Upper lobe of left lung (tissue), 4 donors: ENCODE measurements at regions not wholly inside any gene's neighbourhood (a gene's known extent, or its start where the extent isn't known, plus 50 kb on each side); places are given as distances from the start of the nearest gene placed in this dataset.

ENCODE experiments used
- POLR2A ChIP-seq, 4 donors: fragments of 450-650 bp; IDR thresholded peaks; one replicate each; pipeline ENCODE4 v1.5.1; 2016 to 2017; ENCODE audit warnings: antibody characterized with exemption in 4 of 4, mild to moderate bottlenecking in 2 of 4
- TF ChIP-seq, protein P1 (sequence below), 6 experiments: fragments of 450-650 bp in 4 of 6; fragments of 200-600 bp in 2 of 6; sonication (generic) in 2 of 6; IDR thresholded peaks; one replicate each; pipeline ENCODE4 v1.5.1; 2016 to 2019; ENCODE audit warnings: antibody characterized with exemption in 6 of 6

DNA sequence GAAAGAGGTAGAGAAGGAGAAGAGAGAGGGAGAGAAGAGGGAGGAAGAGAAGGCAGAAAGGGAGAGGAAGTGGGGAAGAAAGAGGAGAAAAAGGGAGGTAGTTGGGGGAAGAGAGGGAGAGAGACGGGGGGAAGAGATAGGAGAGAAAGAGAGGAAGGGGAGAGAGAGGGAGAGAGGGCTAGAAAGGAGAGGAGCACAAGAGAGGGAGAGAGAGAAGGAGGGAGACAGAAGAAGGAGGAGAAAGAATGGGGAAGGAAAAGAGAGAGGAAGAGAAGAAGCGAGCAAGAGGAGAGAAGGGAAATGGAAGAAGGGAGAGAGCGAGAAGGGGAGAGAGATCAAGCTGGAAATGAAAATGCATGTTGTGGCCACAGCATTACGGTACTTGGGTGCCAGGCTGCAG is 1368.4 kb upstream of the TMEM132C start:
- TF ChIP-seq, protein P1, sequence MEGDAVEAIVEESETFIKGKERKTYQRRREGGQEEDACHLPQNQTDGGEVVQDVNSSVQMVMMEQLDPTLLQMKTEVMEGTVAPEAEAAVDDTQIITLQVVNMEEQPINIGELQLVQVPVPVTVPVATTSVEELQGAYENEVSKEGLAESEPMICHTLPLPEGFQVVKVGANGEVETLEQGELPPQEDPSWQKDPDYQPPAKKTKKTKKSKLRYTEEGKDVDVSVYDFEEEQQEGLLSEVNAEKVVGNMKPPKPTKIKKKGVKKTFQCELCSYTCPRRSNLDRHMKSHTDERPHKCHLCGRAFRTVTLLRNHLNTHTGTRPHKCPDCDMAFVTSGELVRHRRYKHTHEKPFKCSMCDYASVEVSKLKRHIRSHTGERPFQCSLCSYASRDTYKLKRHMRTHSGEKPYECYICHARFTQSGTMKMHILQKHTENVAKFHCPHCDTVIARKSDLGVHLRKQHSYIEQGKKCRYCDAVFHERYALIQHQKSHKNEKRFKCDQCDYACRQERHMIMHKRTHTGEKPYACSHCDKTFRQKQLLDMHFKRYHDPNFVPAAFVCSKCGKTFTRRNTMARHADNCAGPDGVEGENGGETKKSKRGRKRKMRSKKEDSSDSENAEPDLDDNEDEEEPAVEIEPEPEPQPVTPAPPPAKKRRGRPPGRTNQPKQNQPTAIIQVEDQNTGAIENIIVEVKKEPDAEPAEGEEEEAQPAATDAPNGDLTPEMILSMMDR (IDR thresholded peaks at IDR 0.05) = no peak
- TF ChIP-seq POLR2A (IDR thresholded peaks at IDR 0.05) = no peak
